IMR-90 (cell line): ENCODE measurements at regions not wholly inside any gene's neighbourhood (a gene's known extent, or its start where the extent isn't known, plus 50 kb on each side); places are given as distances from the start of the nearest gene placed in this dataset.

ENCODE experiments used
- ATAC-seq: fragments of 200-7000 bp; cut with Tn5 transposase; 2 replicates; pipeline ENCODE4 v1.9.1; 2020; ENCODE audit warnings: low read depth, mild to moderate bottlenecking, moderate library complexity
- BruUV-seq: library from RNA; stranded (reverse); fragments of 400-500 nt; replicated peaks from 2 replicates; lab custom pipeline; 2021; lab: Mats Ljungman, UMichigan
- CTCF ChIA-PET: fragments of 300-600 bp; formaldehyde crosslinking; extraction: SDS; loops from one replicate; lab custom pipeline; 2021; ENCODE audit warnings: antibody characterized with exemption; lab: Yijun Ruan, JAX
- POLR2A ChIA-PET: fragments of 300-600 bp; sonication (Branson Sonifier 250); formaldehyde crosslinking; loops from one replicate; lab custom pipeline; 2022; ENCODE audit warnings: antibody characterized with exemption; ENCODE audit not compliant: unreplicated experiment; lab: Charles Lee
- DNase-seq: peaks from one replicate; pipeline ENCODE4 v3.0.0; 2013
- H2AFZ ChIP-seq: replicated peaks from 2 replicates; pipeline ENCODE3; 2013; ENCODE audit warnings: low read length, mild to moderate bottlenecking; ENCODE audit not compliant: poor library complexity
- H2AK5ac ChIP-seq: 2 replicates; pipeline ENCODE4 v1.6.1; 2013; ENCODE audit warnings: low read depth, low read length, inconsistent platforms
- H2AK9ac ChIP-seq: replicated peaks from 2 replicates; pipeline ENCODE3; 2013; ENCODE audit warnings: mild to moderate bottlenecking, low read depth, low read length, moderate library complexity; ENCODE audit not compliant: poor library complexity
- H2BK120ac ChIP-seq: 2 replicates; pipeline ENCODE4 v1.6.1; 2013; ENCODE audit warnings: low read depth, low read length, inconsistent platforms
- H2BK15ac ChIP-seq: 3 replicates; pipeline ENCODE4 v1.6.1; 2013; ENCODE audit warnings: low read depth, low read length, inconsistent platforms
- H2BK20ac ChIP-seq: 2 replicates; pipeline ENCODE4 v1.6.1; 2013; ENCODE audit warnings: low read depth, mild to moderate bottlenecking, inconsistent platforms, low read length, moderate library complexity
- H2BK5ac ChIP-seq: 2 replicates; pipeline ENCODE4 v1.6.1; 2013; ENCODE audit warnings: mild to moderate bottlenecking, low read depth, low read length, inconsistent platforms; ENCODE audit not compliant: poor library complexity, severe bottlenecking
- H3K14ac ChIP-seq: replicated peaks from 2 replicates; pipeline ENCODE4 v1.6.1; 2013; ENCODE audit warnings: low read depth, low read length, inconsistent platforms
- H3K18ac ChIP-seq: 2 replicates; pipeline ENCODE4 v1.6.1; 2013; ENCODE audit warnings: low read depth, low read length, control low read depth
- H3K23ac ChIP-seq: 2 replicates; pipeline ENCODE4 v1.6.1; 2013; ENCODE audit warnings: low read depth, low read length, inconsistent platforms
- H3K27ac ChIP-seq: 2 replicates; pipeline ENCODE4 v1.5.1; 2013; ENCODE audit warnings: mild to moderate bottlenecking, control low read depth, low read length; ENCODE audit not compliant: insufficient read depth
- H3K27me3 ChIP-seq: 2 replicates; pipeline ENCODE4 v1.6.1; 2013; ENCODE audit warnings: low read length; ENCODE audit not compliant: control insufficient read depth, insufficient read depth
- H3K36me3 ChIP-seq: 2 replicates; pipeline ENCODE4 v1.6.1; 2013; ENCODE audit warnings: low read length, mixed read lengths; ENCODE audit not compliant: control insufficient read depth, insufficient read depth
- H3K4ac ChIP-seq: 2 replicates; pipeline ENCODE4 v1.6.1; 2013; ENCODE audit warnings: low read depth, low read length, inconsistent platforms
- H3K4me1 ChIP-seq: 2 replicates; pipeline ENCODE4 v1.6.1; 2013; ENCODE audit warnings: low read length, mixed read lengths; ENCODE audit not compliant: control insufficient read depth, insufficient read depth
- H3K4me2 ChIP-seq: 2 replicates; pipeline ENCODE4 v1.6.1; 2013; ENCODE audit warnings: low read depth, mild to moderate bottlenecking, control low read depth, low read length, moderate library complexity
- H3K4me3 ChIP-seq: 2 replicates; pipeline ENCODE4 v1.5.1; 2013; ENCODE audit warnings: low read depth, mild to moderate bottlenecking, control low read depth, low read length, moderate library complexity; ENCODE audit not compliant: insufficient read depth
- H3K56ac ChIP-seq: 2 replicates; pipeline ENCODE4 v1.6.1; 2013; ENCODE audit warnings: low read length, inconsistent platforms; ENCODE audit not compliant: insufficient read depth; ENCODE audit errors: extremely low read depth
- H3K79me1 ChIP-seq, 2 experiments: 2 replicates each; pipeline ENCODE4 v1.6.1; 2013; ENCODE audit warnings: low read length in 2 of 2, inconsistent platforms in 1 of 2, low read depth in 1 of 2
- H3K9ac ChIP-seq: 2 replicates; pipeline ENCODE4 v1.6.1; 2013; ENCODE audit warnings: low read depth, low read length, control low read depth
- H3K9me1 ChIP-seq: 2 replicates; pipeline ENCODE4 v1.6.1; 2013; ENCODE audit warnings: low read length, inconsistent platforms; ENCODE audit not compliant: insufficient read depth
- H3K9me3 ChIP-seq: 2 replicates; pipeline ENCODE4 v1.6.1; 2013; ENCODE audit warnings: low read length; ENCODE audit not compliant: control insufficient read depth, insufficient read depth
- H4K20me1 ChIP-seq: 2 replicates; pipeline ENCODE4 v1.6.1; 2013; ENCODE audit warnings: low read length, inconsistent platforms; ENCODE audit not compliant: insufficient read depth
- H4K5ac ChIP-seq: 2 replicates; pipeline ENCODE4 v1.6.1; 2013; ENCODE audit warnings: mild to moderate bottlenecking, low read depth, low read length, control low read depth
- H4K8ac ChIP-seq, 2 experiments: 2 replicates each; pipeline ENCODE4 v1.6.1; 2013; ENCODE audit warnings: low read depth in 2 of 2, low read length in 2 of 2, control low read depth in 1 of 2, inconsistent platforms in 1 of 2
- H4K91ac ChIP-seq: 2 replicates; pipeline ENCODE4 v1.6.1; 2013; ENCODE audit warnings: low read depth, low read length, inconsistent platforms; ENCODE audit not compliant: insufficient read depth
- BHLHE40 ChIP-seq: fragments of 150-350 bp; IDR thresholded peaks from 2 replicates; pipeline ENCODE4 v1.6.1; 2016; ENCODE audit warnings: mild to moderate bottlenecking, low read depth, low read length
- CTCF ChIP-seq: conservative IDR thresholded peaks from 2 replicates; pipeline ENCODE4 v1.5.1; 2012; ENCODE audit warnings: mild to moderate bottlenecking, low read depth, low read length, improper control_type of control experiment
- ELK1 ChIP-seq: fragments of 150-350 bp; IDR thresholded peaks from 2 replicates; pipeline ENCODE4 v1.6.1; 2016; ENCODE audit warnings: low read depth, mild to moderate bottlenecking, low read length, moderate library complexity, borderline replicate concordance
- FOS ChIP-seq: fragments of 150-350 bp; IDR thresholded peaks from 2 replicates; pipeline ENCODE4 v1.6.1; 2016; ENCODE audit warnings: low read depth, low read length
- MAZ ChIP-seq: IDR thresholded peaks from 2 replicates; pipeline ENCODE4 v1.6.1; 2012; ENCODE audit warnings: low read depth, mild to moderate bottlenecking, low read length, improper control_type of control experiment, moderate library complexity, borderline replicate concordance
- NFE2L2 ChIP-seq: fragments of 150-350 bp; IDR thresholded peaks from 2 replicates; pipeline ENCODE4 v1.6.1; 2016; ENCODE audit warnings: low read depth, mild to moderate bottlenecking, low read length
- POLR2A ChIP-seq: IDR thresholded peaks from 2 replicates; pipeline ENCODE4 v1.6.1; 2012; ENCODE audit warnings: mild to moderate bottlenecking, low read depth, low read length
- RAD21 ChIP-seq: IDR thresholded peaks from 2 replicates; pipeline ENCODE4 v1.6.1; 2012; ENCODE audit warnings: low read length, improper control_type of control experiment
- RCOR1 ChIP-seq: IDR thresholded peaks from 2 replicates; pipeline ENCODE4 v1.6.1; 2012; ENCODE audit warnings: mild to moderate bottlenecking, low read length, improper control_type of control experiment; ENCODE audit not compliant: insufficient replicate concordance
- USF2 ChIP-seq: fragments of 150-350 bp; IDR thresholded peaks from 2 replicates; pipeline ENCODE4 v1.6.1; 2017; ENCODE audit warnings: mild to moderate bottlenecking, antibody characterized with exemption, low read length, low read depth
- WGBS, 2 experiments: methylation state at CpG; one replicate each; pipeline versions ENCODE4 v1.1.5 to v1.1.7; 2013; ENCODE audit warnings: missing lambda C conversion rate in 2 of 2; ENCODE audit not compliant: insufficient read length in 1 of 2; ENCODE audit errors: extremely low coverage in 2 of 2; 5-methylcytosine and 5-hydroxymethylcytosine counted together
- dilution Hi-C: fragments of 300-500 bp; cut with HindIII; formaldehyde crosslinking; loops from one replicate; pipeline ENCODE4 v1.14.3; 2018; ENCODE audit warnings: low sequenced_read_pairs; ENCODE audit not compliant: unreplicated experiment
- in situ Hi-C: fragments of 300-500 bp; cut with MboI; formaldehyde crosslinking; loops from 3 replicates; pipeline ENCODE4 v1.14.3; 2019; ENCODE audit warnings: low sequenced_read_pairs, inconsistent platforms, mixed read lengths
- intact Hi-C: fragments of 100-400 bp; cut with micrococcal nuclease; formaldehyde crosslinking; loops from 2 replicates; pipeline ENCODE4 v1.10.0; 2022

GRCh38 chr7:33779216-33779615 is 126.1 kb upstream of the BMPER start:
- Histone ChIP-seq H3K36me3 (no peaks in the 10 kb centered on the region), H3K14ac (no peak overlapping the region), H4K91ac (no peak overlapping the region), H3K4ac (no peak overlapping the region), H3K27me3 (peaks cover 11% of the 10 kb centered on the region), H3K4me1 (no peaks in the 10 kb centered on the region), H2BK15ac (no peak overlapping the region), H3K23ac (no peak overlapping the region), H3K79me1 (no peaks in the 10 kb centered on the region), H3K4me3 (no peak overlapping the region), H2AK9ac (no peak overlapping the region), H2BK20ac (no peak overlapping the region), H3K9ac (no peak overlapping the region), H3K9me3 (peaks cover 3% of the 10 kb centered on the region), H3K27ac (no peak overlapping the region), H2BK120ac (no peak overlapping the region), H3K4me2 (no peak overlapping the region), H2BK5ac (no peak overlapping the region), H3K56ac (no peak overlapping the region), H3K18ac (no peak overlapping the region), H2AFZ (no peak overlapping the region), H4K20me1 (no peaks in the 10 kb centered on the region), H4K5ac (no peak overlapping the region), H3K9me1 (no peaks in the 10 kb centered on the region), H4K8ac (no peak overlapping the region), H2AK5ac (no peak overlapping the region)
- 100% methylated on average over 1 of the region's 5 CpGs; no CpG with 5 or more reads in 1 of the 2 experiments for WGBS, 2 experiments
- no peak for DNase-seq
- dilution Hi-C loops (no loop called here), intact Hi-C loops (no loop called here), in situ Hi-C loops (no loop called here)
- ChIA-PET POLR2A (no interaction called here), CTCF (no interaction called here)
- BruUV-seq, result no TSS peak
- ATAC-seq, result no peak
- TF ChIP-seq FOS (no peak), BHLHE40 (no peak), USF2 (no peak), RAD21 (no peak), RCOR1 (no peak), ELK1 (no peak), NFE2L2 (no peak), MAZ (no peak), CTCF (no peak), POLR2A (no peak)
